Activated CD8-positive, alpha-beta T cell treated with anti-CD3 and anti-CD28 coated beads for 36 hours (primary cell): ENCODE measurements at regions not wholly inside any gene's neighbourhood (a gene's known extent, or its start where the extent isn't known, plus 50 kb on each side); places are given as distances from the start of the nearest gene placed in this dataset.

Experiments used
- ATAC-seq: fragments of 200-7000 bp; cut with Tn5 transposase; one replicate; pipeline ENCODE4 v1.10.0; 2021; ENCODE audit warnings: mild to moderate bottlenecking, moderate library complexity
- CTCF ChIA-PET: fragments of 350-600 bp; sonication (Branson Sonifier 250); formaldehyde crosslinking; loops from one replicate; lab custom pipeline; 2021; ENCODE audit warnings: antibody characterized with exemption; lab: Charles Lee
- POLR2A ChIA-PET: fragments of 350-600 bp; sonication (Branson Sonifier 250); formaldehyde crosslinking; loops from one replicate; lab custom pipeline; 2021; ENCODE audit warnings: antibody characterized with exemption; lab: Charles Lee
- DNase-seq: peaks from one replicate; pipeline ENCODE4 v3.0.0-alpha.2; 2020
- H3K27ac Mint-ChIP-seq: one replicate; pipeline ENCODE4 v1.8.0; 2021; ENCODE audit warnings: mild to moderate bottlenecking, mixed read lengths
- H3K27me3 Mint-ChIP-seq: one replicate; pipeline ENCODE4 v1.8.0; 2021; ENCODE audit warnings: mixed read lengths
- H3K36me3 Mint-ChIP-seq: one replicate; pipeline ENCODE4 v1.8.0; 2021; ENCODE audit warnings: low read depth, mixed read lengths
- H3K4me1 Mint-ChIP-seq: one replicate; pipeline ENCODE4 v1.8.0; 2021; ENCODE audit warnings: low read depth, mixed read lengths
- H3K4me3 Mint-ChIP-seq: one replicate; pipeline ENCODE4 v1.8.0; 2021; ENCODE audit warnings: mild to moderate bottlenecking, moderate library complexity, mixed read lengths
- H3K9me3 Mint-ChIP-seq: one replicate; pipeline ENCODE4 v1.8.0; 2021; ENCODE audit warnings: mixed read lengths
- CTCF ChIP-seq: fragments of 200-600 bp; IDR thresholded peaks from one replicate; pipeline ENCODE4 v1.8.0; 2022; ENCODE audit warnings: antibody characterized with exemption, mild to moderate bottlenecking
- intact Hi-C: fragments of 100-400 bp; cut with micrococcal nuclease; formaldehyde crosslinking; loops from one replicate; pipeline ENCODE4 v1.10.0; 2022

- H3K9me3 Mint-ChIP-seq, result peaks cover 2% of the 10 kb centered on the region
- ChIA-PET CTCF (no interaction called here), POLR2A (no interaction called here)
- no peak for TF ChIP-seq CTCF
- intact Hi-C loops, result no loop called here
- H3K4me3 Mint-ChIP-seq, result no peak overlapping the region
- no peak for DNase-seq
- ATAC-seq, result no peak
- H3K27me3 Mint-ChIP-seq, result peaks cover 5% of the 10 kb centered on the region
- H3K36me3 Mint-ChIP-seq, result no peaks in the 10 kb centered on the region
- peaks cover 10% of the 10 kb centered on the region for H3K4me1 Mint-ChIP-seq
- H3K27ac Mint-ChIP-seq, result no peak overlapping the region
These were observed 553.2 kb upstream of the AMELY start for GRCh38 chrY:7464742-7465141.

GRCh38 chrY:7463711-7464110 lies 552.2 kb upstream of the AMELY start:
- peaks cover 10% of the 10 kb centered on the region for H3K4me1 Mint-ChIP-seq
- no peak for ATAC-seq
- POLR2A ChIA-PET, result no interaction called here
- H3K36me3 Mint-ChIP-seq, result no peaks in the 10 kb centered on the region
- H3K9me3 Mint-ChIP-seq, result peaks cover 2% of the 10 kb centered on the region
- H3K27me3 Mint-ChIP-seq, result peaks cover 7% of the 10 kb centered on the region
- DNase-seq, result no peak
- TF ChIP-seq CTCF, result no peak
- intact Hi-C loops, result no loop called here
- CTCF ChIA-PET, result no interaction called here
- H3K4me3 Mint-ChIP-seq, result no peak overlapping the region
- H3K27ac Mint-ChIP-seq, result no peak overlapping the region

GRCh38 chrY:7463196-7463595 lies 551.6 kb upstream of the AMELY start:
- Mint-ChIP-seq H3K4me3 (no peak overlapping the region), H3K4me1 (peaks cover 7% of the 10 kb centered on the region), H3K27me3 (peaks cover 7% of the 10 kb centered on the region), H3K27ac (no peak overlapping the region), H3K9me3 (peaks cover 2% of the 10 kb centered on the region), H3K36me3 (no peaks in the 10 kb centered on the region)
- no peak for DNase-seq
- intact Hi-C loops, result no loop called here
- ATAC-seq, result no peak
- POLR2A ChIA-PET, result no interaction called here
- TF ChIP-seq CTCF, result no peak
- CTCF ChIA-PET, result no interaction called here

GRCh38 chrY:7462657-7463056 lies 551.1 kb upstream of the AMELY start:
- no peak for ATAC-seq
- TF ChIP-seq CTCF, result no peak
- H3K4me3 Mint-ChIP-seq, result no peak overlapping the region
- H3K36me3 Mint-ChIP-seq, result no peaks in the 10 kb centered on the region
- peaks cover 2% of the 10 kb centered on the region for H3K9me3 Mint-ChIP-seq
- intact Hi-C loops, result no loop called here
- DNase-seq, result no peak
- H3K4me1 Mint-ChIP-seq, result peaks cover 6% of the 10 kb centered on the region
- ChIA-PET CTCF (no interaction called here), POLR2A (no interaction called here)
- H3K27ac Mint-ChIP-seq, result no peak overlapping the region
- peaks cover 7% of the 10 kb centered on the region for H3K27me3 Mint-ChIP-seq

- ATAC-seq (no peak), DNase-seq (no peak)
- ChIA-PET CTCF (no interaction called here), POLR2A (no interaction called here)
- H3K36me3 Mint-ChIP-seq, result no peaks in the 10 kb centered on the region
- H3K27me3 Mint-ChIP-seq, result peaks cover 9% of the 10 kb centered on the region
- H3K4me3 Mint-ChIP-seq, result no peak overlapping the region
- peaks cover 2% of the 10 kb centered on the region for H3K9me3 Mint-ChIP-seq
- H3K4me1 Mint-ChIP-seq, result peaks cover 6% of the 10 kb centered on the region
- no peak overlapping the region for H3K27ac Mint-ChIP-seq
- TF ChIP-seq CTCF, result no peak
- intact Hi-C loops, result no loop called here
These were observed 550.4 kb upstream of the AMELY start for GRCh38 chrY:7461873-7462525.
